ENCODE measurements at regions not wholly inside any gene's neighbourhood (a gene's known extent, or its start where the extent isn't known, plus 50 kb on each side); places are given as distances from the start of the nearest gene placed in this dataset.

GRCh38 chr4:34261799-34262314 lies 1982.5 kb downstream of the ARAP2 start:
- ATAC-seq (replicated peaks; ENCODE audit: extremely low read depth, poor library complexity, severe bottlenecking): no peak
- Mint-ChIP-seq H3K9me3 (peaks cover 30% of the 10 kb centered on the region), H3K4me1 (no peaks in the 10 kb centered on the region)

GRCh38 chr4:34269613-34270012 lies 1974.7 kb downstream of the ARAP2 start:
- Mint-ChIP-seq H3K36me3 (ENCODE audit: insufficient read depth) (no peaks in the 10 kb centered on the region), H3K4me3 (no peak overlapping the region), H3K27ac (ENCODE audit: low read depth) (no peak overlapping the region), H3K9me3 (peaks cover 27% of the 10 kb centered on the region), H3K27me3 (no peaks in the 10 kb centered on the region), H3K4me1 (no peaks in the 10 kb centered on the region)
- DNase-seq (ENCODE audit: low spot score in 2 of 2) (no peak), ATAC-seq (replicated peaks; ENCODE audit: extremely low read depth, poor library complexity, severe bottlenecking) (no peak)

More at GRCh38 chr4:34261799-34262314, 1982.5 kb downstream of the ARAP2 start:
- Mint-ChIP-seq H3K27me3 (no peaks in the 10 kb centered on the region), H3K27ac (ENCODE audit: low read depth) (no peak overlapping the region), H3K4me3 (no peak overlapping the region), H3K36me3 (ENCODE audit: insufficient read depth) (no peaks in the 10 kb centered on the region)
- no peak for DNase-seq (ENCODE audit: low spot score in 2 of 2)

- Mint-ChIP-seq H3K4me3 (no peak overlapping the region), H3K9me3 (peaks cover 22% of the 10 kb centered on the region), H3K27me3 (no peaks in the 10 kb centered on the region), H3K36me3 (ENCODE audit: insufficient read depth) (no peaks in the 10 kb centered on the region), H3K4me1 (no peaks in the 10 kb centered on the region), H3K27ac (ENCODE audit: low read depth) (no peak overlapping the region)
- ATAC-seq (replicated peaks; ENCODE audit: extremely low read depth, poor library complexity, severe bottlenecking) (no peak), DNase-seq (ENCODE audit: low spot score in 2 of 2) (no peak)
Observed at GRCh38 chr4:34271479-34272355, 1972.6 kb downstream of the ARAP2 start.

- Mint-ChIP-seq H3K36me3 (ENCODE audit: insufficient read depth) (no peaks in the 10 kb centered on the region), H3K4me3 (no peak overlapping the region), H3K27ac (ENCODE audit: low read depth) (no peak overlapping the region), H3K4me1 (no peaks in the 10 kb centered on the region), H3K9me3 (peaks cover 26% of the 10 kb centered on the region), H3K27me3 (no peaks in the 10 kb centered on the region)
- DNase-seq (ENCODE audit: low spot score in 2 of 2) (no peak), ATAC-seq (replicated peaks; ENCODE audit: extremely low read depth, poor library complexity, severe bottlenecking) (no peak)
Observed at GRCh38 chr4:34279011-34279410, 1965.3 kb downstream of the ARAP2 start.

GRCh38 chr4:34280131-34280530 lies 1964.2 kb downstream of the ARAP2 start:
- H3K27me3 Mint-ChIP-seq: no peaks in the 10 kb centered on the region
- no peaks in the 10 kb centered on the region for H3K36me3 Mint-ChIP-seq (ENCODE audit: insufficient read depth)
- H3K4me3 Mint-ChIP-seq: no peak overlapping the region
- H3K9me3 Mint-ChIP-seq: peaks cover 21% of the 10 kb centered on the region
- ATAC-seq (replicated peaks; ENCODE audit: extremely low read depth, poor library complexity, severe bottlenecking) (no peak), DNase-seq (ENCODE audit: low spot score in 2 of 2) (no peak)
- no peak overlapping the region for H3K27ac Mint-ChIP-seq (ENCODE audit: low read depth)
- no peaks in the 10 kb centered on the region for H3K4me1 Mint-ChIP-seq

DNA sequence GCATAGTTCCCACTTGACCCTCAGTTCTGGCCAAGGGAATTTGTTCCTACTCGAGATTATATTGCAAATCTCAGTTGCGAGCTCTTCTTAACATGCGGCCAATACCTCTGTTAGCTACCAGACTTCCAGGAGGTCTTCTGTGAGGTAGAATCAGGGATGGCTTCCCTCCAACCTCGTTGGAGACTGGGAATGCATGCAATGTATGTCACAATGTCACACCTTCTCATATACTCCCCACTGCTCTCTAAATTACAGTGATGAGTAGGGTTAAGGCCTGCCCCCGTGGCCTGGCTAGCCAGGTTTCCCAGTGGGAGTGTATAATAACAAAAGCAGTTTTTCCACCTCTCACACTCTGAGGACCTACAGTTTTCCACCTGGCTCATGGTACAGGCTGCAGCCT lies 1962.5 kb downstream of the ARAP2 start:
- DNase-seq (ENCODE audit: low spot score in 2 of 2) (no peak), ATAC-seq (replicated peaks; ENCODE audit: extremely low read depth, poor library complexity, severe bottlenecking) (no peak)
- Mint-ChIP-seq H3K4me3 (no peak overlapping the region), H3K27me3 (no peaks in the 10 kb centered on the region), H3K36me3 (ENCODE audit: insufficient read depth) (no peaks in the 10 kb centered on the region), H3K4me1 (no peaks in the 10 kb centered on the region), H3K9me3 (peaks cover 28% of the 10 kb centered on the region), H3K27ac (ENCODE audit: low read depth) (no peak overlapping the region)

GRCh38 chr4:34289489-34289888 lies 1954.8 kb downstream of the ARAP2 start:
- no peaks in the 10 kb centered on the region for H3K27me3 Mint-ChIP-seq
- ATAC-seq (replicated peaks; ENCODE audit: extremely low read depth, poor library complexity, severe bottlenecking) (no peak), DNase-seq (ENCODE audit: low spot score in 2 of 2) (no peak)
- H3K4me1 Mint-ChIP-seq: no peaks in the 10 kb centered on the region
- H3K36me3 Mint-ChIP-seq (ENCODE audit: insufficient read depth): no peaks in the 10 kb centered on the region
- H3K27ac Mint-ChIP-seq (ENCODE audit: low read depth): no peak overlapping the region
- no peak overlapping the region for H3K4me3 Mint-ChIP-seq
- peaks cover 15% of the 10 kb centered on the region for H3K9me3 Mint-ChIP-seq

DNA sequence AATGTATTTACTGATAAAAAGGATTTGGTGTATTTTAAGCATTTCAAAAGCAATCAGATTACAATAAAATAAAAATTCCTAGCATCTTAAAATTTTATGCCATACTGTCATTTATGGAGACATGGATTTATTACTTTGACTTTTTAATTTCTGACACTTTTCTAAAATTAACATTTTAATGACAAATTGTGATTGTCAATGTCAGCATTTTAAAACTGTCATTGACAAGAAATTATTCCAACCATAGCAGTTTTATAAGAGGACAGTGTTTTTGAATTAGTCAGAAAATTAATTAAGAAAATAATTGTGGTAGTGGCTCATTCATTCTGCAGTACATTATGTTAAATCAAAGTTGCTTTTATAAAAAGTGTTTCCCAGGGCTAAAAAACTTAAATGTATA lies 1954.4 kb downstream of the ARAP2 start:
- DNase-seq (ENCODE audit: low spot score in 2 of 2) (no peak), ATAC-seq (replicated peaks; ENCODE audit: extremely low read depth, poor library complexity, severe bottlenecking) (no peak)
- no peaks in the 10 kb centered on the region for H3K36me3 Mint-ChIP-seq (ENCODE audit: insufficient read depth)
- no peak overlapping the region for H3K27ac Mint-ChIP-seq (ENCODE audit: low read depth)
- H3K4me3 Mint-ChIP-seq: no peak overlapping the region
- peaks cover 15% of the 10 kb centered on the region for H3K9me3 Mint-ChIP-seq
- H3K27me3 Mint-ChIP-seq: no peaks in the 10 kb centered on the region
- no peaks in the 10 kb centered on the region for H3K4me1 Mint-ChIP-seq

DNA sequence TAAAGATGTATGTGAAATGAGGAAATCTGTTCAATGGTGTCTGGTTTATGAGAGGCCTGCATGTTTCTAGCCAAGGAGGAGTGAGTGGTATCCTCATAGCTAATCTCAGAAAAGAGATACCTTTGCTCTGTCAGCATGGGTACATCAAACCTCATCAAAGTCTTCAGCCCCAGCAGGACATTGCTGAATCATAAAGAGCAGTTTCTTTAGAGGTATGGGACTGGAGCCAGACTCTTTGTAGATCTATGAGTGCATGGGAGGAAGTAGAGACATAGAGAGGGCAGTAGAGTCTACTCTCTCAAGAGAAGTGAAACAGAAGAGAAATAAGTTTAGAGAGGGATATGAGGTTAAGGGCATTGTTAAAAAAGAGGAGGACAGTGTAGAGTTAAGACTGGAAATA lies 1950.9 kb downstream of the ARAP2 start:
- no peaks in the 10 kb centered on the region for H3K4me1 Mint-ChIP-seq
- no peak for ATAC-seq (replicated peaks; ENCODE audit: extremely low read depth, poor library complexity, severe bottlenecking)
- peaks cover 19% of the 10 kb centered on the region for H3K9me3 Mint-ChIP-seq
- H3K27me3 Mint-ChIP-seq: no peaks in the 10 kb centered on the region
- no peak for DNase-seq (ENCODE audit: low spot score in 2 of 2)
- no peak overlapping the region for H3K4me3 Mint-ChIP-seq
- no peaks in the 10 kb centered on the region for H3K36me3 Mint-ChIP-seq (ENCODE audit: insufficient read depth)
- no peak overlapping the region for H3K27ac Mint-ChIP-seq (ENCODE audit: low read depth)

GRCh38 chr4:34309383-34309906 lies 1934.9 kb downstream of the ARAP2 start:
- DNase-seq (ENCODE audit: low spot score in 2 of 2): no peak
- H3K27ac Mint-ChIP-seq (ENCODE audit: low read depth): no peak overlapping the region
- H3K36me3 Mint-ChIP-seq (ENCODE audit: insufficient read depth): no peaks in the 10 kb centered on the region
- H3K27me3 Mint-ChIP-seq: no peaks in the 10 kb centered on the region
- no peak for ATAC-seq (replicated peaks; ENCODE audit: extremely low read depth, poor library complexity, severe bottlenecking)
- H3K4me3 Mint-ChIP-seq: no peak overlapping the region
- H3K4me1 Mint-ChIP-seq: no peaks in the 10 kb centered on the region
- peaks cover 25% of the 10 kb centered on the region for H3K9me3 Mint-ChIP-seq

DNA sequence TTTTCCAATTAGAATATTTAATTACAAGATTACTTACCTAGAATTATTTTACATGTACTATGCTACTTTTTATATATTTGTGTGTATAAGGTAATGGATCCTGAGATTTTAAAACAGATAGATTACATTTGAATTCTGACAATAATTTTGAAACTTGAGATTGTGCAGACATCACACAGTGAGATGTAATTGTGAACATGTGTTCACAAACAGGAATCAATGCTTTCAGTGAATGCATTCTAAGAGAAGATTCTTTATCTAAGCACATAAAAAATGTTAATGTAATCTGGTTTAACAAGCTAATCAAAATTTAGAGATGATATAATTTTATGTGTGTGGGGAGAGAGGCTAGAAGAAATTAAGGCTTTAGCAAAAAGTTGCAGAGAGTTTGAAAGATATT lies 1925.5 kb downstream of the ARAP2 start:
- Mint-ChIP-seq H3K27ac (ENCODE audit: low read depth) (no peak overlapping the region), H3K27me3 (no peaks in the 10 kb centered on the region), H3K9me3 (peaks cover under 1% of the 10 kb centered on the region), H3K4me1 (no peaks in the 10 kb centered on the region), H3K36me3 (ENCODE audit: insufficient read depth) (no peaks in the 10 kb centered on the region), H3K4me3 (no peak overlapping the region)
- DNase-seq (ENCODE audit: low spot score in 2 of 2): no peak
- no peak for ATAC-seq (replicated peaks; ENCODE audit: extremely low read depth, poor library complexity, severe bottlenecking)

GRCh38 chr4:34323549-34324320 lies 1920.6 kb downstream of the ARAP2 start:
- no peaks in the 10 kb centered on the region for H3K4me1 Mint-ChIP-seq
- no peak for ATAC-seq (replicated peaks; ENCODE audit: extremely low read depth, poor library complexity, severe bottlenecking)
- H3K27me3 Mint-ChIP-seq: no peaks in the 10 kb centered on the region
- DNase-seq (ENCODE audit: low spot score in 2 of 2): no peak
- H3K4me3 Mint-ChIP-seq: no peak overlapping the region
- H3K27ac Mint-ChIP-seq (ENCODE audit: low read depth): no peak overlapping the region
- H3K9me3 Mint-ChIP-seq: peaks cover 24% of the 10 kb centered on the region
- no peaks in the 10 kb centered on the region for H3K36me3 Mint-ChIP-seq (ENCODE audit: insufficient read depth)
